ENCODE measurements at regions not wholly inside any gene's neighbourhood (a gene's known extent, or its start where the extent isn't known, plus 50 kb on each side); places are given as distances from the start of the nearest gene placed in this dataset.
A peak's percentile ranks its signal among the peaks of the same experiment; 100 is the strongest.
"Not testable (repeated sequence)": the region's sequence is repeated elsewhere in the genome, so short reads cannot be mapped to it uniquely, and the experiment has no call there.

DNA sequence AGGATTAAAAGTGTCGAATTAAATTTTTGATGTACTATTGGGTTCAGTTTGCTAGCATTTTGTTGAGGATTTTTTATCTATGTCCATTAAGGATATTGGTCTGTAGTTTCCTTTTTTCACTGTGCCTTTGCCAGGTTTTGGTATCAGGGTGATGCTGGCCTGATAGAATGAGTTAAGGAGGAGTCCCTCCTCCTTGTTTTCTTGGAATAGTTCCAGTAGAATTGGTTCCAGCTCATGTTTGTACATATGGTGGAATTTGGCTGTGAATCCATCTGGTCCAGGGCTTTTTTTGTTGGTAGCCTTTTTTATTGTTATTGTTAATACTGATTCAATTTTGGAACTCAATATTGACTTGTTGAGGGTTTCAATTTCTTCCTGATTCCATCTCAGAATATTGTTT is 141.8 kb downstream of the SIM1 start:
- DNase-seq = no peak

DNA sequence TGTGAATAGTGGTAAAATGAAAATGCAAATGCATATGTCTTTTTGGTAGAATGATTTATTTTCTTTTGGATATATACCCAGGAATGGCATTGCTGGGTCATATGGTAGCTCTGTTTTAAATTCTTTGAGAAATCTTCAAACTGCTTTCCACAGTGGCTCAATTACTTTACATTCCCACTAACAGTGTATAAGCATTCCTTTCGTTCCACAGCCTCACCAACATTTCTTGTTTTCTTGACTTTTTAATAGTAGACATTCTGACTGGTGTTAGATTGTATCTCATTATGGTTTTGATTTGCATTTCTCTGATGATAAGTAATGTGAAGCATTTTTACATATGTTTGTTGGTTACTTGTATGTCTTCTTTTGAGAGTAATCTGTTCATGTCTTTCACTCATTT is 144.0 kb downstream of the SIM1 start:
- DNase-seq = no peak

DNA sequence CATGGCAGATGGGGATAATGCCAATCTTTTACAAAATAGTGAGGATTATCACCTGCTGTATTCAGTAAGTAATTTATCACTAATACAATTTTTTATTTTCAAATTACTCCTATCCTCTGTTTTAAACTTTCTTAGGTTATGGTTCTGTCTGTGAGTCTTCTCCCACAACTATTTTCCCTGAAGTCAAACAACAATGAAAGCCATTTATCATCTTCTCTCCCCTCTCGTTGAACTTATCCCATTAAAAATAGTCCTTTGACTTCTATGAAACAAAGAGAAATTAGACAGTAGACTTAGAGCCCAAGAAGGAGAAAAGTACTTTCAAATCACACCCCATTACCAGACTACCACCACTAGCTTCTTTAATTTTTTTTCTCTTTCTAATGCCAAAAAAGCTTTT is 147.7 kb downstream of the SIM1 start:
- no peak for DNase-seq

DNA sequence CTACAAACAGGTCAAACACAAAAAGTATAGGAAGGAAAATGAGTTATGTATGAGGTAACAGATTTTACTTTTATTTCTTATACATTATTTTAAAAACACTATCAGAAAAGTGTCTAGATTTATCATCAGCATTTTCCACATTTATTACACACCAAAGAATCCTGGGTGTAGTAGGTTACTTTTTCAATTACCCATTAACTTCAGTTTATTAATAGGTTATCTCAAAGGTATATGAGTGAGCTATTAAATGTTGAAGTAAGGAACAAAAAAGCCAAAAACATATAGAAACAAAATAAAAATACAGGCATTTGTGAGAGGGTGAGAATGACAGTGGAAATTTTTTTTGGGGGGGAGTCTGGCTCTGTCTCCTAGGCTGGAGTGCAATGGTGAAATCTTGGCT is 150.5 kb downstream of the SIM1 start:
- no peak for DNase-seq

DNA sequence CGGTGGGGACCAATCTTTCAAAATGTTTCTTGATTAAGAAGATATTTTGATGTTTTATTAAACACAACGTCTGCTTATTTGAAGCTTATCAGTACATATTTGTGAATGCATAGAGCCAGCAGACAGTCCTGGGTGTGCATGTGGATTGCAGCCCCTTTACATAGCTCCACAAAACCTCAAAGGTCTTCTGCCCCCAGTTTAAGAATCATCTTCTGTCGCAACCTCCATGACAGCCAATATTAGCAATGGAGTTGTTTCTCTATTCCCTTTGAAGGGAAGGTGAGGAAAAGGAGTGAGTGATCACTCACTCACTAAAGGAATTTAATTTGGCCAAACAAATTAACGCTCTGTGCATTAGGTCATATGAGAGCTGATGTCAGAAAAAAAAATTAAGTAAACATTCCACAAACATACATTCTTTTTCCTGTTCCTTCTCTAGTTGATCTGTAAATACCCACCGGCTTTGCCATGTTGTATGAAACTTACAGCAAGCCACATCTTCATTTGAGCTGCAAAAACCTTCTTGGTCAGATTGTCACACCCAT is 152.9 kb downstream of the SIM1 start:
- no peak for DNase-seq

DNA sequence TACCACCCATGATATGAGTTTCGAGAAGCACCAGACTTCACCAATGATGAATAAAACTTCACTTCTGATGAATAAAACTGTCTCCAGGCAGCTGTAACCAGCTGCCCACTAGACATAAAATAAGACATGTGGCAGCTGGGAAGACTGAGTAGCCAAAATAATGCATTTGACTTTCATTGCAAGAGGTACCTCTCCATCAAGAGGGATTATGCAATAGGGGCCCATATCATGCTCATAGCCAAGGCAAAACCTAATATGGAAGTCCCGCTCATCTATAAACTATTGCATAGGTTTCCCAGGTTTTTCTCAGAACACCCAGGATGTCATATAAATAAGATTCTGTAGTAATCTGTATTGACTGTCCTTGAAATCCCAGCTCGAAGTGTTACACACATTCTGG is 155.5 kb downstream of the SIM1 start:
- no peak for DNase-seq

DNA sequence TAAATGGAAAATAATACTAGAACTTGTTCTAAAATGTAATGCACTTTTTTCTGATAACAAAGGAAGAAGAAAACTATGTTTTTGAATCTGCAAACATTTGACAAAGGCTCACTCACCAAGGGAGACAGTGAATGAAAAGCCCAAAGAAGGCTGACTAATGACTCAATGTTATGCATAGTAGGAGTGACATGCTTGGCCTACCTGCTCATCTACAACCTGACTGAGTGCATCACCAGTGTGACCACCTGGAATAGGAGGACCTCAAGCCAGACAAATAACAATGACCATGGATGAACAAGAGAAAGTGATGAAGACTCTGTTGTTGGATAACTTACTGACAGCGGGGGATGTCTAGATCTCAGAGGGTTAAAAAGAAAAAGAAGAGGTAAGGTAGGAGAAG is 157.2 kb downstream of the SIM1 start:
- no peak for DNase-seq

DNA sequence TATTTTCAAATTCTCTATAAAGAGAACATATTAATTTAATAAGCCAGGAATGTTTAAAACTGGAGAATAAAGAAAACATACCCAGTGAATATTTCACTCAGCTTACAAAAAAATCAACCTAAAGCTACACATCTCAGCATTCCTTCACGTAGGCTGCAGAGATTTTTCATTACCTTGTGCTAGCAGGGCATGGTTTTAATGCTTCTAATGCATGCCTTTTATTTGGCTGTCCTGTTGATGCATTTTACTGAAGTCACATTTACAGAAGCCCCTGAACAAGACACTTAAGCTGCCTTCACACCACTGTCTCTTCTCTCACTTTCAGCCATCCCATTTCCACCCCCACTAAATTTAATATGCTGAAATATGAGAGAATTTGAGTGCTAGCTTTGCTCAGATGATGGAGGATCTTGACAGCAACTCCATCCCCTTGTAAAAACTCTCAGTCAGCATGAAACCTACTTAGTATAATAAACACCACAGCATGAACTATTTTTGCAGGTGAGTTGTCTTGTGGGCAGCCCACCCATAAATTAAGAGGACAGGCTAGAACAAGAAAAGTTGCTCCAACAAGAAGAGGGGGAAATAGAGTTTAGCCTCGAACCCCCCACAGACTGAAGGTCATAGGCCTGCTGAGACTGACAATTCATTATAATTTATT is 159.4 kb downstream of the SIM1 start:
- DNase-seq = no peak

DNA sequence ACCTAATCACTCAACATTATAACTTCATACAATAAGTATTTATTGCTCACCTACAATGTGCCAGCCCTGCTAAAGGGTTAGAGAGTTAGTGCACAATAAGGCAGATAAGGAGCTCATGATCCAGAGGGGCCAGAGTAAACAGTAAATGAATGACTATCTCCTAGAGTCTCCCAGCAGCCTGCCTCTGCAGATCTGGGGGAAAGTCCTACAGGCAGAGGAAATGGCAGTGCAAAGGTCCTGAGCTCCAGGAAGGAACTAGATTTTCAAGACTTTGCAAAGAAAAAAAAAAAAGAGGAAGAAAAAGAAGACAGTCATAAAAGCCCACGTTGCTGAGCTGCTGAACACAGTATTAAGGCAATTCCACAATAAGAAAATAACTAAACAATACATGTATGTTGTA is 160.1 kb downstream of the SIM1 start:
- DNase-seq = no peak

DNA sequence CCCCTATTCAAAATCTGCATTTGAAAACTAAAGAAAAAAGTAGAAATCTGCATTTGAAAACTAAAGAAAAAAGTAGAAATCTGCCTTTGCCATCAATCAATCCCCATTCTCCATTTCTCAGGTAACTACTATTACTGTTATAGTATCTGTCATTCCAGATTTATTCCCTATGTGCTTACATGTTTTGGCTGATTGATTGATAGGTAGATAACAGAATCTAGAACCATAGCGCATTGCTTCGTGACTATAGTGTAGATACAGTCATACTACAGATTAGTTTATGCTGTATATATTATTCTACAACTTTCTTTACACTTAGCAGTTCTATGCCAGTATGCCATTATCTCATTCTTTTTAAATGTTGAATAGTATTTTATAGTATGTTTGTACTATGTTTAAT is 163.0 kb downstream of the SIM1 start:
- DNase-seq = no peak

DNA sequence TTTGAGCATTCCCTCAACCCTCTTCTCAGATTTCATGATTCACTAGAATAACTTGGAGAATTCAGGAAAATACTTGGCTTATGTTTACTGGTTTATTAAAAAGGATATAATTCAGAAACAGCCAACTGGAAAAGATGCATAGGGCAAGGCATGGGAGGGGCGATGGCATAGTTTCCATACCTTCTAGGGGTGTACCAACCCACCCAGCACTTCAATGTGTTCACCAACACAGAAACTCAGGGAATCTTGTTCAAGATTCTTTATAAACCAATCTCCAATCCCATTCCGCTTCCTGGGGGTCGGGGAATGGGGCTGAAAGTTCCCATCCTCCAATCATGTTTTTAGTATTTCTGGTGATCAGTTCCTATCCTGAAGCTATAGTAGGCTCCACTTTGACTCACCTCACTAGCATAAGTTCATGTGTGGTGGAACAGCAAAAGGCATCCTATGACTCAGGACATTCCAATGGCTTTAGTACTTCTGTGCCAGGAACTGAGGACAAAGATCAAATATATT is 164.4 kb downstream of the SIM1 start:
- DNase-seq = no peak

DNA sequence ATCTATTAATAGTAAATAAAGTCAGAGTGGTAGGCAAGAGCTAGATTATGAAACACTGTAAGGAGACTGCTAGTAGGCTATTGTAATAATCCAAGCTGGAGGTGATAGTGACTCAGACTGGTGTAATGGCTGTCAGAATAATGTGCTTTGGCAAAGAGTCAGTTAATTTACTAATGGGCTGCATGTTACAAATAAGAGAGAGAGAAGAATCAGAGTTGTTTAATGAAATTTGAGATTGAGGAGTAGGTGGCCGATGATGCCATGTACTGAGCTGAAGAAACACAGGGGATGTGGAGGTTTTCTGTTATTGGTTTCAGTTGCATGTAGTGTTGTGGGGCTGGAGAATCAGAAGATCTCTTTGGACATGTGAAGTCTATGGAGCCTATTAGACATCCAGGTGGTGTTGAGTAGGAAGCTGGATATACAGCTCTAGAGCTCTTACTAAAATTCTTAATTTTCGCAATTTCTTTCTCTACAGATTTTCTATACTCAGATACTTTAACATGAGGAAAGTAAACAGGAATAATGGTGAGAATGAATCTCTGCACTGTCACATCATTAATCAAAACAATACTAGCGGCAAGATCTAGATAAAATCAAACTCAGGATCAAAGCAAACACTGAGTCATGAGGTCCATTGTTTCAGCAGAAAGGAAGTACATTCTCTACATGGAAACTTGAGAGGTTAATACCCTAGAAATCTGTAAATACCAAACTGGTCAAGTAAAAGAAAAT is 167.7 kb downstream of the SIM1 start:
- peak; percentile 21 for DNase-seq

DNA sequence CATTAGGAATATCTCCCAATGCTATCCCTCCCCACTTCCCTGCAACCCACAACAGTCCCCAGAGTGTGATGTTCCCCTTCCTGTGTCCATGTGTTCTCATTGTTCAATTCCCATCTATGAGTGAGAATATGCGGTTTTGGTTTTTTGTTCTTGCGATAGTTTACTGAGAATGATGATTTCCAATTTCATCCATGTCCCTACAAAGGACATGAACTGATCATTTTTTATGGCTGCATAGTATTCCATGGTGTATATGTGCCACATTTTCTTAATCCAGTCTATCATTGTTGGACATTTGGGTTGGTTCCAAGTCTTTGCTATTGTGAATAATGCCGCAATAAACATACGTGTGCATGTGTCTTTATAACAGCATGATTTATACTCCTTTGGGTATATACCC is 169.5 kb downstream of the SIM1 start:
- DNase-seq = not testable (repeated sequence)

DNA sequence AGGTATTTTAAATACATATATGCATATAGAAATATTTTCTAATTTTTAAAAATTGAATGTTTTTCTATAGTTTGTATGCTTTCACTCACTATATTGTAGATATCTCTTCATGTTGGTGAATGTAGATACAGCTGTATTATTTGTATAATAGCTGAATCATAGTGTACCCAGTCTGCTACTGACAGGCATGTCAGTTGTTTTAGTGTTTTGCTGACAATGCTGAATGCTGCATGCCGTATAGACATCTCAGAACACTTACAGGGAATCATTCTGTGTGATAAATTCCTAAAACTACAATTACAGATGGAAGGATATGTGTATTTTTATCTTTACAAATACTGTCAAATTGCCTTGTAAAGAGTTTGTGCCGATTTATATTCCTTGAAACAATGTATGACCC is 175.4 kb downstream of the SIM1 start:
- DNase-seq = peak; percentile 31

DNA sequence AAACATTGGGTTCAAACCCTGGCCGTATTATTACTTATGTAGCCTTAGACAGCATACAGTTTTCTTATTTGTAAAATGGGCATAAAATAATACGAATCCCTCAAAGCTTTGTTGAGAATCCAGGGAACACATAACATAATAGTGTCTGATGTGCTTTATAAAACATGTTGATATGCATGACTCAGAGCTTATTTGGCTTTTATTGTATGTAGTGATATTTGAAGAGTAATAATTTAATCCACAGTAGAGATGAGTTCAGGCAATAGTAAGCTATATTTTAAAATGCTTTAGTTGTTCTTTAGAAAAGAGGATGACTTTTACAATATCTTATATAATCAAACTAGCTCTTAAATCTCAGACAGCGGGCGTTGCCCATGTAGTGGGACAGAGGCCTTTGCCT is 176.4 kb downstream of the SIM1 start:
- no peak for DNase-seq

DNA sequence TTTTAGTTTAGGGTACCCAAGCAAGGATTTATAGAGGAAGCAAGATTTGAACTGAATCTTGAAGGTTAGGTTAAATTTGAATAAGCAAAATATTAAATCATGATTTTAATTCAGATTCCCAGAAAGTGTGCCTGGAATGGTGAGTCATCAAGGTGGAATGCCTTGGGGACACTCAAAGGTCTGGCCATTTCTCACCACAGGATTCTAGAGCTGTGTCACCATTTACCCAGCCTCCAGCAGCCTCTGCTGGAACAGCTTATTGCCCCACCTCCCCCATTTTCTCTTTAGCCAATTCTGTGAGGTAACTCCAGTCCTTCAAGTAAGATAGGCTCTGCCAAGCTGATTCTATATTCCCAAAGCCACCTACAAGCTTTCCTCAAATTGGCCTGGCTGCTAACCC is 181.4 kb downstream of the SIM1 start:
- no peak for DNase-seq

DNA sequence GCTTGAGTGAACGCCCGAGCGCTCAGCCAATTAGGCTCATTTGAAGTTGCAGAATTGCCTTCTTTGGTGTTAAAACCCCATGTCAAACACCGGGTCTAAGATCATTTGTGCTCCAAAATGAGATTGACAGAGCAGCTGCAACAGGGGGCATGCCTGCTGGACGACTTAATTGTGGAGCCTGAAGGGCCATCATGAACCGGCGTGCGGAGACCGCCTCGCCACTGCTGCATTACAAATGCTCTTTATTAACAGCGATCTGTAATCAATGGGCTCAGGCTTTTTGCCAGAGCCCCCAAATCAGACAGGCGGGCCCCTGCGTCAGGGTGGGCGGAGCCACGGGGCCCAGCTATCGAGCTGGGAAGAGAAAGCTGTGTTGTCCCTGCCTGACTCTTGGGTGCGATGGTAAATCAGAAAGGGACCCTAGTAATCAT is 183.2 kb downstream of the SIM1 start:
- DNase-seq = no peak

DNA sequence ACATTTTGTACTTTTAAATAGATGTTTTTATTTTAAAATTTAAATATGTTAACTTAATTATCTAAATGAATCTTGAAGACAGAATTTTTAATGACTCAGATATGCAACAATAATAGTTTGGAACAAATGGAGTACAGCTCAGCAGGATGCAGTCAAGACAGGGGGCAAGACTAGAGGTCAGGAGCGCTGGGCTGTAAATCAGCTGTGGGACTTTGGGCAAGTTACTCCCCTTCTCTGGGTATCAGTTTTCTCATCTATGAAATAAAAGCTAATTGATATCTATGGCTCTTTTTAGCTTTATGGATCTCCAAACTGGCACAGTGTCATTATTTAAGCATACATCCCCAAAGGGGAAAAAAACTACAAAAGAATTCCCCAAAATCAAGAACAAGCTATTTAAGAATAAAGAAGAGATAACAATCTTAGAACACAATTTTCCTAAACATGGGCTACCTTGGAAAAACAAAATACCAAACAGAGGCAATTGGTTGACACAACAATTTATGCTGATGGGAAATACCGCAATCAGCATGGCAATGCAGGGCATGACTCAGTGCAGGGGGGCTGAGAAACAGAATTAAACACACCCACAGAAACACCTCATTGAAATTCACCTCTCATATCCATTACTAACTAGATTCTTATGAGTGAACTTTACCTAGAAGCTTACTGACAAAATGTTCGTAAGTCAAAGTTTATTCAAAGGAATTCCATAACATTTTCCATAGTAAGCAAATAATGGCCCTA is 188.2 kb downstream of the SIM1 start:
- DNase-seq = no peak

DNA sequence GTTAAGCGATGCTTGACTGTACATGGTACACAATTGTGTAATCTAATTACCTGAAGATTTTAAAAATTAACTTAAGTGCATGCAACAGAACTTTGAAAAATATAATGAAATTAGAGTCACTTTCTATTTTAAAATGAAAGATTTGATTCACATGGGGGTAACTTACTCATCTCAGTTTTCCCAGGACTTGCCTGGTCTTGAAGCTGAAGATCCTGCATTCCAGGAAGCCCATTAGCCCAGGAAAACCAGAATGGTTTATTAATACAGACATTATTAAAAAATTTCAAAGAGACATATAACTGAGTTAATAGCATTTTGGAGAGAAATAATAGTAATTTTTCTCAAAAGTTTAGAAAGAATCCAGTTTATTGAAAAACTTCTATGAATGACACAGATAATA is 190.6 kb downstream of the SIM1 start:
- no peak for DNase-seq

DNA sequence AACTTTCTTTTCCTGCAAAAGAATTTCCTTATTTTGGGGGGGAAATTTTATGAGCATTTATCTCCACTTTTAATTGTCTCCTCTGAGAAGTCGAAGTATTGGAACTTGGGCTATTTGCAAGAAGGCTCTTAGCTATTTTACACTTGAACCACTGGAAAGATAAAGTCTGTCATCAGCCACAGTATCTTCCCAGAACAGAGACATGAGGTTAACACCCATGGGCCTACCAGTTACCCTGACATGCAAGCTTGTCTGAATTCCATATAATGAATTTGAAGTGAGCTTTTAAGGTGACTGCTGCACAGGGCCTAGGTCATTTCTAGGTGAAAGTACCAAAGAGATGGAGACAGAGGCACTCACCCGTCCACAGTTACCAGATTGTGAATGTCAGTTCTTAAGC is 193.1 kb downstream of the SIM1 start:
- no peak for DNase-seq

DNA sequence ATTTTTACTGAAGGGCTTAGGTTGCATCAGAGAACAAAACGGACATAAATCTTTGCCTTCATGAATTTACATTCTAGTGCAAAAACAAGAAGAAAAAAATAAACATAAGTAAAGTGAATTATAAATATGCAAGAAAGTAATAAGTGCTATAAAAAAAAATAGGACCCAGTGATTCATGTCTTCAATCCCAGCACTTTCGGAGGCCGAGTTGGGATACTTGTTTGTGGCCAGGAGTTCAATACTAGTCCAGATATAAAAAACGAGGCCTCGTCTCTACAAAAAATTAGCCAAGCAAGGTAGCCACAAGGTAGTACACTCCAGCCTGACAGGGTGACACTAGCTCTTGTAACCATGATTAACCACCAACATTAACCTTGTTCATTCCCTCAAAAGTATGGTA is 193.5 kb downstream of the SIM1 start:
- DNase-seq = no peak

DNA sequence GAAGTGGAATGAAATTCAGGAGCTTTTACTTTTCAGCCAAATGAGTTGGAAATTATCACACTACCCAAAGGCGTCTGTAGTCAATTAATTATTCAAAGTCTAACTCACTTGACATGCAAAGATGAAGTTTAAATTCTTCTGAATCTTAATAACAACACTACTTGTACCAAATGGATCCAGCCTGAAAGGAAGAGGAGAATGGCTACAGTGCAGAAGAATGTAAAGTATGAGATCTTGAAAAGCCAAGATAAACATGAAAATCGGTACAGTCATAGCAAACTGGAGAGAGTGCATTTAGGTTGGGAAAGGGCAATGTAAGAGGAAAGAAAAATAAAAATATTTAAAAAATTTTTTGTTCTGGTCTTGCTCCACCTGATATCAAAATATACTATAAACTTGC is 195.5 kb downstream of the SIM1 start:
- no peak for DNase-seq

DNA sequence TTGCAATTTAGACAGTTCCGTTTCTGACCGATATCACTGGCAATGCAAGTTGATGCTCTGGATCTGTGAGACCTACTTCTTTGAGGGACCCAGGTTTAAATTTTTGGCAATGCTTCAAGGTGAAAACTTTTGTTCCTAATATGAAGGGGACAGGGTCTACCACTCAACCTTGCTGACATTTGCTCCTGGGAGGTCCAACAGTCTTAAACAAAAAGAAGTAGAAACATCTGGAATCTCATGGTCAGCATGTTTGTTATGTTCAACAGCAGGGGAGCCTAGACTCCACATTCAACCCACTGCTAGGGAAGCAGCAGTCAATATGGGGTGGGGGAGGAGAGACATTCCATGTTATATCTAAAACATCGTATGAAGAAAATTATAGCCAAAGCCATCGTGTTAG is 196.4 kb downstream of the SIM1 start:
- DNase-seq = no peak

DNA sequence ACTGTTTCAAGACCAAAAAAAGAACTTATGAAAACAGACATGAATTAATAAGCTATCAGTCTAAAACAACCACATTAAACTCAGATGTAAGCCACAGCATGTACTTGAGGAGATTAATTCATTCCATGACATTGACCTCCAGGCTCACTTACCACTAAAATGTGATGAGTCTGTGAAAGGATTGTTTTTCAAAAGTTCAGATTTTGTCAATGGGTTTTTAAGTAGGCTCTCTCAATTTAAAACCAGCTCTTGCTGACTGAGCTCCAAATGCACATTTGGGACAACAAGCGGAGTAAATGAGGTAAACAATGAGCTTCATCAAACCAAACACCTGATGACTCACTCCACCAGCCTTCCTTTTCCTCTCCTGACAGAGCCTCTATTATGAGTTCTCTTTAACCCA is 197.0 kb downstream of the SIM1 start:
- no peak for DNase-seq
